DMS53 treated with DMSO at 0.1 percent for 48 hours (cell line): ENCODE measurements at regions not wholly inside any gene's neighbourhood (a gene's known extent, or its start where the extent isn't known, plus 50 kb on each side); places are given as distances from the start of the nearest gene placed in this dataset.

ENCODE experiments used
- DNase-seq: peaks from one replicate; lab custom pipeline; 2025; ENCODE audit not compliant: unreplicated experiment; lab: John Stamatoyannopoulos, UW

DNA sequence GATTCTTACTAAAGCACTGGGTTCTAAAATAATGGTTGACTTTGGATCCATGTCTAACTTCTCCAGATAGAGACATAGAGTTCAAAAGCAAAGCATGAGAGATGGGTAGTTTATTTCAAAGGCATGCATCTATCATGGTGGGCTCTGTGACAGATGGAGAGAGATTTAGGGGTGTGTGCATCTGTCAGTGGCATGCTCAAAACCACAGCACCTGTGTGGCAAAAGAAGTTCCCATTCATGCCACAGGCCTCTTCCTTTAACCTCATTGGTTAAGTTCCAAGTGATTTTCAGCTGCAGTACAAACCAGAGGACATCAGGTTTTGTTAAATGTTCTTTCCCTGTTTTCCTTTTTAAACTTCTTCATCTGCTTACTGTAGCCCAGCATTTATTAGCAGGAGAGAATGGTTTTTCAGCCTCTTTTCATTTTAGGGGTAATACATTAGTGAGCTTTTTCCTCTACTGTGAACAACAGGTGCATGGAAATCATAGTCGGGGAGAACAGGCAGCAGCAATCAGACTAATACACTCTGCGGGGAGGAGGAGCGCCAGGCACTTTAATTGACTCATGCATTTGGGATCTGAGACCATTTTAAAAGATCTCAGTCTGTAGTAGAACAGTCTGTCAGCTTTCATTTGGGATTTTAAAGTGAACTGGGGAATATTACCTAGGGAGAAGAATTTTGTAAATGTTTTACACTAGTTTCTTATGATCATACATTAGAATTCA, 52.4 kb upstream of the UPP2 start:
- DNase-seq: no peak

DNA sequence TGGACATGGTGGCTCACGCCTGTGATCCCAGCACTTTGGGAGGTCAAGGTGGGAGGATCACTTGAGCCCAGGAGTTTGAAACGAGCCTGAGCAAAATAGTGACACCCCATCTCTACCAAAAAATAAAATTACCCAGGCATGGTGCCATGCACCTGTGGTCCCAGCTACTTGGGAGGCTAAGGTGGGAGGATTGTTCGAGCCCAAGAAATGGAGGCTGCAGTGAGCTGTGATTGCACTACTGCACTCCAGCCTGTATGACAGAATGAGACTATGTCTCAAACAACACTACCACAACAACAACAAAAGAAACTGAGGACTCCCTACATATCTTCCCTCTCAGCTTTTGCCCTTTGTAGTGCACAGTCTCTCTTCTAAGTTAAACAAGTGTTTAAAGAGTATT, 53.3 kb upstream of the UPP2 start:
- DNase-seq: no peak

DNA sequence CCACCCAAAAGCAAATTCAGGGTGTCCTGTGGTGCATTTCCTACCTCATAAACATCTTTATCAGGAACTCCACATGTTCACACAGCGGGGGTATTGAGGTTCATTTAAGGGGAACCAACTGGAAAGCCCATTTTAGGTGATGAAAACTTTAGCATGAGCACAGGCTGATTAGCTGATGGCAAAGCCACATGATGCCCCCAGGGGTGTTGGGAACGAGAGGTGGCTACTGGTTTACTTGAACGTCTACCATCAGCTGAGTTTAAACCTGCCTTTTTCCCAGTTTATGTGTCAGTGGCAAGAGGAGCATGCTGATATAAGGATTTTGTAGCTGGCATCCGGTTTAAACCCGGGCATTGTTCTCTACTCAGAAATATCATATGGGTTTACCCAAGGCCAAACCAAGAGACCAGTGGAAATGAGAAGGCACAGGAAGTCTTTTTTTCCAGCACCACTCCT, 54.5 kb upstream of the UPP2 start:
- DNase-seq: no peak

DNA sequence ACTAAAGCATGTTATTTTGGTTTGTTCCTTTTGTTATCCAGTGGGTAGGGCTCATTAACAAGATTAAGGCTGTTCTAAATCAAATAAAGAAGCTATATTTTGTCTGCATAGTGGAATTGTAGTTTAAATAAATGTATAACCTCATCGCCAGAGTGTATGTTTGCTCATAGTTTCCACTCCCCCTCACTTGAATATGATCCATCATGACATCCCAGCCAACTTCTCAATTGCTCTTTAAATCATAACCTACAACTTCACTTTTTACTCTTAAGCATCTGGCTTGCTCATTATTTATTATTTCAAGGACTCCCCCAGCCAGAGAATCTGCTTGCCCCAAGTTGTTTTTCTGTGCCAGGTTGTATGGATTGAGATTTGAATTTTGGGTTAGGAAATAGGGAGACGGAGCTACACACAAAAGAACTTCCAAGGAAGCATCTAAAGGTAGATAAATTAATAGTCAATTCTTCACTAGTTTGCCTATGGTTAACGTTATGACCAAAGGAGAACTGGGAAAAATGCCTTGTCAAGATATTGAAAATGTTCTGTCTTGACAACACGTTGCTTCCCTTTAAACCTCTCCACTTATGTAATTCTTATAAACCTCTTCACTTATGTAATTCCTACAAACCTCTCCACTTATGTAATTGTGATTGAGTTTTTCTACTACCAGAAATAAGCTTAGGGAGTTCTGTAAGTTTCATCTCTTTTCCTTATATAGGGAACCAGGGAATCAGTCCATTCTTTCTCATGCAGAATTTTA, 55.4 kb upstream of the UPP2 start:
- no peak for DNase-seq

DNA sequence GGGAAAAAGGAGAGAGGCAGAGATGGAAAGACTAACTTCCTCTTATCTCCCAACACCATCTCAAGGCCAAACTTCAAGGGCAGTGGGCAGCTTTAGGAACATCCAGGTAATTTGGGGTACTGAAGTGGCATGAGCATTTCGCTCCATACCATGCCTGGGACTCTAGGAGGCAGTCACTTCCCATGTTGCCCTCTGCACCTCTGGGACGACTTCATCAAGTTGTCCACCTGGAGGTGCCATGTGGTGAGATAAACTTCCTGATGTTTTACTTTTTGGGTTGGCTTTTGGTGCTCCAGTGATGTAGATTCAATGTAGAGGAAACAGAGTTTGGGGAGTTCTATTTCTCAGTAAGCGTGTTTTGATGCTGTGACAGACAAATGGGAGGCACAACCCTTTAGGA, 56.3 kb upstream of the UPP2 start:
- DNase-seq: no peak

DNA sequence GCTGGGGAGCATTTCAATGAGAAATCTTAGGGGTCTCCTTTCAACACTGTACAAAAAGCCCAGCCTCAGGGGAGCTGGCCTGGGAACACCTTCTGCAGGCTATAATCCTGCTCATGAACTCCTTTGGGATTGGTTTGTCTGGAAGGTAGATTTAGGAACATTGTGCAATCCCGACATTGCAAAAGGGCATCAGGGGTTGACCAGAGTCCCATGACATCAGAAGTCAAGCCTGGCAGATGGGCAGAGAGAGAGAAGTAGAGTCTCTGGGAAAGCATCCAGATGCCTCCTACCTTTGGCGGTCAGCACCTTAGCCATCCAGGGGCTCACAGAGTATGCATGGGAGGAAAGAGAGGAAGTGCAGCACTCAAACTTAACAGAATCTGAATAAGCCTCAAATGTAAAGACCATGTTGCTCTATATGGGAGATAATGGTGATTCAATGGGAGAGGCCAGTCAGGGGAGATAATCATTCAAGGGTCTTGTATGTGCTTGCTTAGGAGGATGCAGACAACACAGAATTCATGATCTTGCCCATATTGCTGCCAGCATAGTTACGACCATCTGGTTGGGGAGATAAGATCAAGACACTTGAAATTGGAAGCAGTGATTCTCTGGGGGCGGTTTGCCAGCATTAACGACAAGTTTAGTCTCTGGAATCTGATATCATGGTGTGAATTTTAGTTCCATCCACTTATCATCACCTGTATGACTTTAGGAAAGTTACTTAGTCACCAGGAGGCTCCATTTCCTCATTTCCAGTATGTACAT, 58.3 kb upstream of the UPP2 start:
- DNase-seq: no peak

DNA sequence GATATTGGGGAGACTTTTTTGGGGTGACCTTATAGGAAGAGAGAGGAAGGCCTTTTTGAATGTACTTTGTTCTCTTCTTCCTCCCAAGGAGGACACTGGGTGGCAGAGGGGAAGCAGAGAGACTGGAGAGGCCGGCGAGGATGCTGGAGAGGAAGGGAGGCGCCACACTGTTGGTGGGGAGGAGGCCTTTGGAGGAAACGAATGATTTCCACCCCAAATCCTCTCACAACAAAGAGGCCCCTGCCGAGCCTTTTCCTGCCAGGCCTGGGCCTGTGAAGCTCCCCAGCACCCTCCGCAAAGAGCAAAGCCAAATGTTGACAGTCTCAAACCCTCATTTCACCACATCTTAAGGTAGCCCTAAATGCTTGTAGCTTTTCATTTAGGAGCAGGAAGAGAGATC, 59.0 kb upstream of the UPP2 start:
- no peak for DNase-seq

DNA sequence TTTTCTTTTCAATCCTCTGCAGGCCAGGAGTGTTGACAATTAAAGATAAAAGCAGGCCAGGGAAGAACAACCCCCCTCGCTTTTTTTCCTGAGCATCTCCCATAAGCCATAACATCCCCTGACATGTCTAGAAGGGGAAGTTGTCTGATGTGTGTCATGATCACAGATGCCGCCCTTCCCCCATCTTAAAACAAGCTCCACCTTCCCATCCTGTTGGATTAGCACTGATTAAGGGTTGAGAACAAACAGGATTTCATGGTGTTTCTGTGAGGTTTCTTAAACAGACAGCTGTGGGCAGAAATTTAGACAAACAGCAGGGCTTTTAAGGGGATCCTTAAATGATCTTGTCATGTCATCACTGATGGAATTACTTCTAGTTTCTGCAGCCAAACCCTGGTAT, 59.4 kb upstream of the UPP2 start:
- peak; percentile 42 for DNase-seq

DNA sequence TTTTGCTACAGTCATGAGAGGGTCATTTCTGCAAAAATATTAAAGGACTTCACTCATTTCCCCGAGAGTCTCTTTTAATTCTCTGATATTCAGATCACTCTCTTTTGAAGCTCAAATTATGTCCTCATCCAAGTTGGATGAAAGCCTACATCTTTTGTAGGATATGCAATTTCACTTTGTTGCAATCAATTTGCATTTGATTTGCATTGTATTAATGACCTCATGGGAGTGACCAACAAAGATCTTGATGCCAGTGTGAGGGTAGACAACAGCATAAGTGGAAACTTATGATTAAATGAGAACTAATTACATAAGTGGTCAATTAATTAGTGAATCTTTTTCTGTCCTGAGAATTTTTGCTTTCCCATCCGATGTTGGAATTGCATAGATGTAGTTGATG, 60.3 kb upstream of the UPP2 start:
- no peak for DNase-seq

DNA sequence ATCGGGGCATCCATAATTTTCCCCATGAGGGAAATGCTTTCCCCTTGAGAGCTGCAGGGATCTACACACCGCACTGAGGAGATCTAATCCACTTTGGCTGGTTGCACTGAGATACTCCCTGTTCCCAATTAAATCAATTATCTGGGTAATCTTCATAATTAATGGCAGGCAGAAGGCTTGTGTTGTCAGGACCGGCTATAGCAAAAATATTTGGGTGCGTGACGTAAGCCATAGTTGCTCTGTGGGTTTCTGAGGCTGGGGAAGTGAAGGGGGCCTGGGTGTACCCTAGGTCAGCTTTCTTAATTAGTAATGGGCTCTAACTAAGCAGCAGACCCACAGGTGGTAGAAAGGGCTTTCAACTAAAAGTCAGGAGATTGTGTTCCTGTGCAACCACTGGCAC, 62.8 kb upstream of the UPP2 start:
- DNase-seq: no peak

DNA sequence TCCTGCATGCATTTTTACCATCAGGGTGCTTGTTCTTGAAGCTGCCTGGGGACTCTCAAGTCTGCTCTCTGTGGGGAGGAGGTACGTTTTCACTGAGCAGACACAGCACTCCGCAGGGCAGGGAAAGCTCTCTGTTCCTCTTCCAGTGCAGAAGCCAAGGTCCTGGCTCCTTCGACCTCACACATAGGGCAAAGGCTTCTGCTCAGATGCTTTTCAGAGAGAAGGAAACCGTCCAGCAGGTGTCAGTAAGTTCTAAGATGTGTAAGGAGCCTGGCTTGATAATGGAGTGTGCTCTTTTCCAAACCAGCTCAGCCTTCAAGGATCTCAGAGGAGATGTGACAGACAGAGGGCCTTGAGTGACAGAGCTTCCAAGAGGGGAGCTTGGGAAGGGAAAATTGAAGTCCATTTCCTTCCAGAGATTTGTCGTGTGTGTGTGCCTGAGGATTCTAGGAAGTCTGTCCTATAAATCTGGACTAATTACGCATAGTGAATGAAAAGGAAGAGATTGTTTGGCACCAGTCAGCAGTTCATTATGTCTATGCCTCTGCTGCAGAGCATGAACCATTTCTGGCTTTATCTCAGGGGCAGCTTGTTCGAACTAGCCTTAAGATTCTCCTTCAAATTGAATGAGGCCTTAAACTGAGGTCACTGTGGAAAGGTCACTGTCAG, 67.3 kb upstream of the UPP2 start:
- peak; percentile 80 for DNase-seq

DNA sequence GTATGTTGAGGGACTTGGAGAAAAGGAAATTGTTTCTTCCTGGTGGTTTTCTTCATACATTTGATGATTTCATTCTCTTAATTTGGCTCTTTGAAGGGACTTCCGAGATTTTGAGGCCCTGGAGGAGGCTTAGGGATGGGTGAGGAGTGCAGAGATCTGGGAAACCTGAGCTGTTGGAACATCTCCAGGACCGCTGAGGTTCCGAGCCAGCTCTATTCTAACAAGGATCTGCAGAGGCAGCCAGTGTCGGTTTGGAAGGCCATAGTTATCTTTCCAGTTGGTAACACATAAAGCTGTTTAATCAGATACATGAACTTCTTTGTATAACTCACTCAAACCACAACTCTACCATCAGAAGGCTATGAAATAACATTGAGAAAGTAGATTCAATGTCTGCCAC, 70.3 kb upstream of the UPP2 start:
- DNase-seq: no peak

DNA sequence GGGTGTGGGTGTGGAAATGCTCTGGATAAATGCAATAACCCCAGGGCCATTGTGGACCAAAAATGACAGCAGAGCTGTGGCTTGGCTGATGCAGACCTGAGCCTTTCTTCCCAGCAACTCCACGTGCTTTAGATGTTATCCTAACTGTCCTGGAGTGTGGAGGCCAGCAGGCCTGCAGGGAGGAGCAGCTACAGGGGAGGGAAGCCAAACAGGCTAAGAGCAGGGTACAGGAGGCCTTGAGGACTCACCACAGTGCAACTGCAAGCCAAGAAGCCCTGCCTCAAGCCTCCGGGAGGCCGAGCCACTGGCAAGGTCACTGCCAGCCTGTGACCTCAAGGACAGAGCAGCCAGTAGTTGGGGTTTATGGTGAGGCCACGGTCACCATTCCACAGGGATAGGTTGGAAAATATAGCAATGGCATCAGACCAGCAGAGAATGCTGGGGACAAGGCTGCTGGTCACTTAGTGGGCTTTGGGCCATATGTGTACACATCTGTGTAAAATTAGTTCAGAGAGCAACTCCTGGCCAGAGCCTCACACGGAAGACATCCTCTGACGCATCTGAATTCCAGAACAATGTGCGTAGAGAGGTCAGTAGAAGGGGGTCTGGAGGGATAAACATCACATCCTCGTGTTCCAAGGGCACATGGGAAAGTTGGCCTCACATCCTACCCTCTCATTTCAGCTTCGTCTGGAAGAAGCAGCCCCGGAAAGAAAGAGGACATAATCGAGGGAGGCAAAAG, 76.2 kb upstream of the UPP2 start:
- no peak for DNase-seq

DNA sequence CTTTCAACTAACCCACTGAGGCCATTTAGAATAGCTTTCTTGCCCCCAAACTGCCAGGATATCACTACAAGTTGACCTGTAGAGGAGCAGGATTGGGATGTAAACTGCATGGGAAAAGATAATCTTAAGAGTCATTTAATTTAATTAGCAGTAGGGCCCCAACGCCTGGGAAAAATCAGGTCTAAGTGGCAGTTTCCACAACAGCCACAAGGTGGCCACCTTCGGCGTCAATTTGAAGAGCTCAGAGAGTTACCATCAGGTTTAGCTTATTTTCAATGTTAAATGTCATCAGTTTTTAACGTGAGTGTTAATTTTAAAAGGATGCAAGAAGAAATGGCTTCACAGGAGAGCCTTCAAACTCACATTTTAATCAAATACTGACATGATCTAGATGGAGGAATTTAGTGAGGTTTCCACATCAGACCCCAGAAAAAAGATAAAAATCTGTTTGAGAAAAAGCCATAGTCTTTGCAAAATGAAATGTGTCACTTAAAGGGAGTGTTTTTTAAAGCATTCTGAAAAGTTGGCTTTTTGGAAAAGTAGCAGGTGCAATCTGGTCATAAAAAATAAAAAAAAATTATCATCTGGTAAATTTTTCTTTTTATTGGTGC, 77.3 kb upstream of the UPP2 start:
- DNase-seq: peak; percentile 52

DNA sequence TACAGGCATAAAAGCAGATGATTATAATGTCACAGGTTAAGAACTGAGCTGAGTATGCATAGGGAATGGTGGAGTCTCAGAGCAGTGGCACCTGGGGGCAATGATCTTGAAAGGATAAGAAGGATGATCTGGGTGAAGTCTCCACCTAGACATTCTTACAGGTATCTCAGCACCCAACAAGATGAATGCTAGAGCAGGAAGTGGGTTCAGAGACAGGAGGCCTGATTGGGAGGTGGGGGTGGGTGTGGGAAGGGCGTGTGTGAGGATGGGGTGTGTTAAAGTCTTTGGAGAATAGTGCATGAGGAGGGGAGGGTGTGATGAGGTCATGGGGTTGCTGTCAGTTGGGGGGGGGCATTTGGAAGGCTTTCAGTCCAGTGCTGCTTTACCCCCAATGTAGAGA, 78.8 kb upstream of the UPP2 start:
- DNase-seq: no peak

DNA sequence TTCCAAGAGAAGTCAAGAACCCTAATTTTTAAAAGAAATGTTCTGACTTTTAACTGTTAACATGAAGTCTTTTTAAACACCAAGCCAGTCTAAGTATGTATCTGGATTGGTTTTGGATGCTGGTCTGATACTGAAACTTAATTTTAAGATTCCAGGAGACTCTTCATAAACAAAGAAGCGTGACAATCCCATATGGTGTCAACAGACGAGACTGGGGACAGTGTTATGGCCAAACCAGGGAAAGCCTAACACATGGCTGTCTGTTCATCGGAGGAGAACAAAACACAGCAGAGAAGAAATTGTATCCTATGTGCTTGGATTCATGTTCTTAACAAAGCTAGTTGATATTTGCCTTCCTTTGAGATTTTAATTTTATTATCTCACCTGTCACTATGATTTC, 80.5 kb upstream of the UPP2 start:
- DNase-seq: no peak

DNA sequence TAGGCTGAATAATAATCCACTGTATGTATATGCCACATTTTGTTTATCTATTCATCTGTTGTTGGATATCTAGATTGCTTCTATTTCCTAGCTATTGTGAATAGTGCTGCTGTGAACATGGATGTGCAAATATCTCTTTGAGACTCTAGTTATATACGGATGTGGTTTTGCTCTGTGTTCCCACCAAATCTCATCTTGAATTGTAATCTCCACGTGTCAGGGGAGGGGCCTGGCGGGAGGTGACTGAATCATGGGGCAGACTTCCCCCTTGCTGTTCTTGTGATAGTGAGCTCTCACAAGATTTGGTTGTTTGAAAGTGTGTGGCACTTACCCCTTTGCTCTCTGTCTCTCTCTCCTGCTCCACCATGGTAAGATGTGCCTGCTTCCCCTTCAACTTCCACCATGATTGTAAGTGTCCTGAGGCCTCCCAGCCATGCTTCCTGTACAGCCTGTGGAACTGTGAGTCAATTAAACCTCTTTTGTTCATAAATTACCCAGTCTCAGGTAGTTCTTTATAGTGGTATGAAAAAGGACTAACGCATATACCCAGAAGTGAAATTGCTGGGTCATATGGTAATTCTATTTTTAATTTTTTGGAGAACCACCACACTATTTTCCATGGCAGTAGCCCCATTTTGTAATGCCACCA, 86.1 kb upstream of the UPP2 start:
- DNase-seq: no peak

DNA sequence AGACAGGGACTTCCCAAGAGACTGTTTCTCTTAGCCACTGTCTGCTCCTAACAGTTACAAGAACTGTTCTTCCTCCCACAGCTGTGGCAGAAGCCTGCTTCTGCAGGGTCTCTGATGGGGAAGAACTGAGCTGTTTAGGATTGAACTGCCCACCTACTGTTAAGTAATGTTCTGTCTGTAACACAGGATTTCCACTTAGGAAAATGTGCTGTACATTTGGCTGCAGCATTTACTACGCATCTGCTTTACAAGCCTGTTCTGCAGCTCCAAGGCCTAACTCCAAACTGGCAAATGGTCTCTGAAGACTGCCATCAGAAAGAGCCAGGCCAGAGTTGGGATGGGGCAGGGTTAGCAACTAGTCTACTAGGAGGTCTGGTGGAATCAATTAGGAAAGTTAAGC, 87.8 kb upstream of the UPP2 start:
- DNase-seq: no peak

DNA sequence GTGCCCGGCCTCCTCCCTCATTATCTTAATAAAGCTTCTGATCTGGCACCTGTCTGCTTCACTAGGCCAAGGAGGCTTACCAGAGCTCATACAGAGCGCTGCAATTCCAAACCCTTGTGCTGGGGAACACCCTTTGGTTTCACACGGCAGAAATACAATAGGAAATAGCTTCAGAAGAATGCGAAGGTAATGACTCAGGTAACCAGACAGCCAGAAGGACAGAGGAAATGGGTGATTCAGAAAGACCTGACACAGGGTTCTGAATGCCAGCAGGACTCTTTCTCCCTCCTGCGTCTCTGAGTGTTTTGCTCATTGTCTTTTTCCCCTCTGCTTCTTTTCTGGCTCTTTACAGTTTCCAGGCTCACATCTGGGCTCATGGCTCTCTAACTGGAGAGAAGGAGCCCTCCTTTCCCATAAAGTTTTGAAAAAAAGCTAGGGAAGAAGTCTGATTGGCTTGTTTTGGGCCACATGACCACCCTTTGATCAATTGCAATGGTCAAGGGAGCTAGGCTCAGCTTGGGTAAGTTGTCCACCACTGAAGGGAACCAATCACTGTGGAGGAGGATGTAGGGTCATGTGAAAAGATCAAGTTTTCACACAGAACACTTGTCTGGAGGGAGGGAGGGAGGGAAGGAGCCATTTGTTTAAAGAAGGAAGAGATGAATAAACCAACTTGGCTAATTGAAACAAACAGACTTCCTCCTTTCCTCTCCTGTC, 90.5 kb upstream of the UPP2 start:
- no peak for DNase-seq
